Adipose tissue (tissue), 3 donors: ENCODE measurements at regions not wholly inside any gene's neighbourhood (a gene's known extent, or its start where the extent isn't known, plus 50 kb on each side); places are given as distances from the start of the nearest gene placed in this dataset.

Experiments used
- H3K27ac ChIP-seq: one replicate; pipeline ENCODE4 v1.5.1; 2013; ENCODE audit warnings: low read depth, low read length
- WGBS, 3 donors: extraction: QIAGEN DNeasy Blood & Tissue Kit; methylation state at CpG; one replicate each; pipeline ENCODE4 v1.1.7; 2013; 5-methylcytosine and 5-hydroxymethylcytosine counted together
- donor health status: healthy with polysubstance abuse.
- donor health status: Bipolar disorder and iron deficiency.
- donor health status: healthy.

GRCh38 chr4:124253080-124253479, 459.5 kb downstream of the ANKRD50 start:
- H3K27ac ChIP-seq = no peak overlapping the region

GRCh38 chr4:124262211-124263179, 450.0 kb downstream of the ANKRD50 start:
- WGBS, 3 donors = 18 to 19% (median 19%) methylated on average over 7 of the region's 7 CpGs
- no peak overlapping the region for H3K27ac ChIP-seq

- 80 to 97% (median 88%) methylated on average over 1 of the region's 1 CpG for WGBS, 3 donors
- no peak overlapping the region for H3K27ac ChIP-seq
Measured at GRCh38 chr4:124265701-124266100, 446.8 kb downstream of the ANKRD50 start.

GRCh38 chr4:124266721-124267120, 445.8 kb downstream of the ANKRD50 start:
- WGBS, 3 donors = 79 to 92% (median 89%) methylated on average over 3 of the region's 3 CpGs
- H3K27ac ChIP-seq = no peak overlapping the region

- H3K27ac ChIP-seq = no peak overlapping the region
Measured at GRCh38 chr4:124276461-124276860, 436.1 kb downstream of the ANKRD50 start.

GRCh38 chr4:124277691-124278090, 434.8 kb downstream of the ANKRD50 start:
- no peak overlapping the region for H3K27ac ChIP-seq
- WGBS, 3 donors = 90 to 94% (median 93%) methylated on average over 2 of the region's 2 CpGs

- 79 to 93% (median 82%) methylated on average over 1 of the region's 1 CpG for WGBS, 3 donors
- no peak overlapping the region for H3K27ac ChIP-seq
Measured at GRCh38 chr4:124278477-124278876, 434.1 kb downstream of the ANKRD50 start.

- WGBS, 3 donors = 50 to 74% (median 68%) methylated on average over 2 of the region's 2 CpGs
- no peak overlapping the region for H3K27ac ChIP-seq
Measured at GRCh38 chr4:124279741-124280140, 432.8 kb downstream of the ANKRD50 start.

- no peak overlapping the region for H3K27ac ChIP-seq
- 49 to 88% (median 78%) methylated on average over 4 of the region's 4 CpGs for WGBS, 3 donors
Measured at GRCh38 chr4:124282301-124282898, 430.1 kb downstream of the ANKRD50 start.

GRCh38 chr4:124288706-124289486, 423.6 kb downstream of the ANKRD50 start:
- 89 to 94% (median 91%) methylated on average over 2 of the region's 2 CpGs for whole genome bisulfite sequencing, 3 donors
- no peak overlapping the region for H3K27ac ChIP-seq

- no peak overlapping the region for H3K27ac ChIP-seq
- WGBS, 3 donors = 88 to 93% (median 89%) methylated on average over 1 of the region's 1 CpG
Measured at GRCh38 chr4:124290678-124291077, 421.9 kb downstream of the ANKRD50 start.

GRCh38 chr4:124295413-124295812, 417.1 kb downstream of the ANKRD50 start:
- 93 to 100% (median 100%) methylated on average over 1 of the region's 1 CpG for WGBS, 3 donors
- no peak overlapping the region for H3K27ac ChIP-seq

GRCh38 chr4:124304941-124305340, 407.6 kb downstream of the ANKRD50 start:
- WGBS, 3 donors = 28 to 43% (median 37%) methylated on average over 3 of the region's 3 CpGs
- H3K27ac ChIP-seq = no peak overlapping the region

- WGBS, 3 donors = 75 to 92% (median 88%) methylated on average over 1 of the region's 1 CpG
- H3K27ac ChIP-seq = no peak overlapping the region
Measured at GRCh38 chr4:124306352-124306751, 406.2 kb downstream of the ANKRD50 start.

GRCh38 chr4:124307143-124307542, 405.4 kb downstream of the ANKRD50 start:
- H3K27ac ChIP-seq = no peak overlapping the region
- 82 to 95% (median 93%) methylated on average over 3 of the region's 3 CpGs for WGBS, 3 donors

GRCh38 chr4:124318292-124318691, 394.2 kb downstream of the ANKRD50 start:
- H3K27ac ChIP-seq = no peak overlapping the region
- 80 to 95% (median 91%) methylated on average over 1 of the region's 1 CpG for WGBS, 3 donors

GRCh38 chr4:124321364-124321763, 391.2 kb downstream of the ANKRD50 start:
- WGBS, 3 donors = 73 to 84% (median 79%) methylated on average over 3 of the region's 3 CpGs
- no peak overlapping the region for H3K27ac ChIP-seq

- H3K27ac ChIP-seq = no peak overlapping the region
- WGBS, 3 donors = 33 to 43% (median 36%) methylated on average over 8 of the region's 8 CpGs
Measured at GRCh38 chr4:124322234-124323065, 390.1 kb downstream of the ANKRD50 start.
